Suppressor macrophage treated with lipopolysaccharide for 1 hour (primary cell): ENCODE measurements at regions not wholly inside any gene's neighbourhood (a gene's known extent, or its start where the extent isn't known, plus 50 kb on each side); places are given as distances from the start of the nearest gene placed in this dataset.
"Not testable (repeated sequence)": the region's sequence is repeated elsewhere in the genome, so short reads cannot be mapped to it uniquely, and the experiment has no call there.

Experiments used
- DNase-seq, 3 donors: peaks; one replicate each; pipeline ENCODE4 v3.0.0-alpha.2; 2020 to 2022

- DNase-seq = no peak
Observed at GRCh38 chr13:61136093-61136492, 279.6 kb downstream of the PCDH20 start.

GRCh38 chr13:61135583-61135982 is 280.1 kb downstream of the PCDH20 start:
- no peak for DNase-seq

GRCh38 chr13:61128850-61129645 is 286.6 kb downstream of the PCDH20 start:
- DNase-seq = no peak

- no peak for DNase-seq
Observed at GRCh38 chr13:61123538-61124289, 291.9 kb downstream of the PCDH20 start.

- no peak for DNase-seq
Observed at GRCh38 chr13:61113140-61113658, 302.4 kb downstream of the PCDH20 start.

- DNase-seq = no peak
Observed at GRCh38 chr13:61111529-61111928, 304.1 kb downstream of the PCDH20 start.

- no peak for DNase-seq
Observed at GRCh38 chr13:61110732-61111131, 304.9 kb downstream of the PCDH20 start.

GRCh38 chr13:61109741-61110140 is 305.9 kb downstream of the PCDH20 start:
- no peak for DNase-seq

- DNase-seq = no peak
Observed at GRCh38 chr13:61107989-61108388, 307.7 kb downstream of the PCDH20 start.

- DNase-seq = no peak
Observed at GRCh38 chr13:61095885-61096284, 319.8 kb downstream of the PCDH20 start.

GRCh38 chr13:61094865-61095264 is 320.8 kb downstream of the PCDH20 start:
- DNase-seq = no peak

- not testable (repeated sequence) for DNase-seq
Observed at GRCh38 chr13:61089894-61090293, 325.8 kb downstream of the PCDH20 start.

- DNase-seq = no peak
Observed at GRCh38 chr13:61086087-61086486, 329.6 kb downstream of the PCDH20 start.

- DNase-seq = no peak
Observed at GRCh38 chr13:61084988-61085387, 330.7 kb downstream of the PCDH20 start.

- no peak for DNase-seq
Observed at GRCh38 chr13:61078976-61079770, 336.5 kb downstream of the PCDH20 start.

- DNase-seq = no peak
Observed at GRCh38 chr13:61052175-61052574, 363.5 kb downstream of the PCDH20 start.

- no peak for DNase-seq
Observed at GRCh38 chr13:61045251-61045650, 370.4 kb downstream of the PCDH20 start.

- no peak for DNase-seq
Observed at GRCh38 chr13:61040181-61040580, 375.5 kb downstream of the PCDH20 start.

GRCh38 chr13:61039302-61039701 is 376.3 kb downstream of the PCDH20 start:
- no peak for DNase-seq

- DNase-seq = no peak
Observed at GRCh38 chr13:61036715-61037114, 378.9 kb downstream of the PCDH20 start.

GRCh38 chr13:61030445-61030844 is 385.2 kb downstream of the PCDH20 start:
- DNase-seq = no peak

- DNase-seq = no peak
Observed at GRCh38 chr13:61029064-61029463, 386.6 kb downstream of the PCDH20 start.

- no peak for DNase-seq
Observed at GRCh38 chr13:61024046-61024445, 391.6 kb downstream of the PCDH20 start.
